OCI-LY1 (cell line): ENCODE measurements at regions not wholly inside any gene's neighbourhood (a gene's known extent, or its start where the extent isn't known, plus 50 kb on each side); places are given as distances from the start of the nearest gene placed in this dataset.

Experiments
- CTCF ChIP-seq: fragments of 200-600 bp; sonication (generic), shearing (Covaris generic); IDR thresholded peaks from 2 replicates; pipeline ENCODE4 v1.5.1; 2017; ENCODE audit warnings: mild to moderate bottlenecking, antibody characterized with exemption, low read length, moderate library complexity, mixed read lengths
- EZH2 ChIP-seq: fragments of 200-600 bp; sonication (generic), shearing (Covaris generic); IDR thresholded peaks from 2 replicates; pipeline ENCODE4 v1.8.0; 2017; ENCODE audit warnings: borderline replicate concordance, mixed run types, mild to moderate bottlenecking, antibody characterized with exemption, low read length, moderate library complexity, mixed read lengths

- TF ChIP-seq EZH2 = no peak
- TF ChIP-seq CTCF = no peak
Observed at GRCh38 chr9:129323376-129323998, 145.4 kb upstream of the IER5L start.
